HTR-8/SVneo (cell line): ENCODE measurements at regions not wholly inside any gene's neighbourhood (a gene's known extent, or its start where the extent isn't known, plus 50 kb on each side); places are given as distances from the start of the nearest gene placed in this dataset.

ENCODE experiments used
- DNase-seq: peaks from one replicate; pipeline ENCODE4 v3.0.0; 2011; ENCODE audit warnings: low spot score, mixed read lengths; ENCODE audit not compliant: insufficient read length
- FAIRE-seq: peaks from 2 replicates; lab custom pipeline; 2011; peaks lifted over from hg19 to GRCh38; lab: Jason Lieb, UNC

- FAIRE-seq (no peak), DNase-seq (no peak)
These were observed 58.9 kb upstream of the CTNNA2 start for GRCh38 chr2:79453918-79454317.

- FAIRE-seq = no peak
These were observed 60.2 kb upstream of the CTNNA2 start for GRCh38 chr2:79452651-79453050.

GRCh38 chr2:79447463-79447862 lies 65.4 kb upstream of the CTNNA2 start:
- FAIRE-seq = no peak
- DNase-seq = no peak

More at GRCh38 chr2:79452651-79453050, 60.2 kb upstream of the CTNNA2 start:
- DNase-seq = no peak

- no peak for DNase-seq
- no peak for FAIRE-seq
These were observed 66.5 kb upstream of the CTNNA2 start for GRCh38 chr2:79446313-79446712.

GRCh38 chr2:79437433-79438267 lies 75.2 kb upstream of the CTNNA2 start:
- DNase-seq = peak; percentile 7
- no peak for FAIRE-seq

- DNase-seq (no peak), FAIRE-seq (no peak)
These were observed 78.5 kb upstream of the CTNNA2 start for GRCh38 chr2:79434362-79434761.

- FAIRE-seq (no peak), DNase-seq (no peak)
These were observed 80.1 kb upstream of the CTNNA2 start for GRCh38 chr2:79432731-79433146.

GRCh38 chr2:79428745-79429144 lies 84.1 kb upstream of the CTNNA2 start:
- DNase-seq = no peak
- no peak for FAIRE-seq

- DNase-seq (no peak), FAIRE-seq (no peak)
These were observed 98.2 kb upstream of the CTNNA2 start for GRCh38 chr2:79414690-79415089.

GRCh38 chr2:79394485-79394859 lies 118.4 kb upstream of the CTNNA2 start:
- FAIRE-seq (no peak), DNase-seq (no peak)

GRCh38 chr2:79393806-79394484 lies 118.9 kb upstream of the CTNNA2 start:
- FAIRE-seq = no peak
- DNase-seq = no peak

GRCh38 chr2:79393107-79393685 lies 119.7 kb upstream of the CTNNA2 start:
- DNase-seq (no peak), FAIRE-seq (no peak)

- FAIRE-seq = no peak
These were observed 123.4 kb upstream of the CTNNA2 start for GRCh38 chr2:79389481-79389880.

GRCh38 chr2:79388024-79388423 lies 124.8 kb upstream of the CTNNA2 start:
- FAIRE-seq (no peak), DNase-seq (no peak)

More at GRCh38 chr2:79389481-79389880, 123.4 kb upstream of the CTNNA2 start:
- no peak for DNase-seq

GRCh38 chr2:79387431-79387830 lies 125.4 kb upstream of the CTNNA2 start:
- no peak for FAIRE-seq
- DNase-seq = no peak

- FAIRE-seq (no peak), DNase-seq (no peak)
These were observed 129.2 kb upstream of the CTNNA2 start for GRCh38 chr2:79383681-79384080.

GRCh38 chr2:79375817-79376216 lies 137.0 kb upstream of the CTNNA2 start:
- no peak for DNase-seq
- no peak for FAIRE-seq

- DNase-seq (no peak), FAIRE-seq (no peak)
These were observed 139.3 kb upstream of the CTNNA2 start for GRCh38 chr2:79373358-79374130.

GRCh38 chr2:79370976-79371538 lies 141.8 kb upstream of the CTNNA2 start:
- DNase-seq (no peak), FAIRE-seq (no peak)

GRCh38 chr2:79369127-79369526 lies 143.7 kb upstream of the CTNNA2 start:
- FAIRE-seq (no peak), DNase-seq (no peak)
